ENCODE measurements at regions not wholly inside any gene's neighbourhood (a gene's known extent, or its start where the extent isn't known, plus 50 kb on each side); places are given as distances from the start of the nearest gene placed in this dataset.
"Not testable (repeated sequence)": the region's sequence is repeated elsewhere in the genome, so short reads cannot be mapped to it uniquely, and the experiment has no call there.

DNA sequence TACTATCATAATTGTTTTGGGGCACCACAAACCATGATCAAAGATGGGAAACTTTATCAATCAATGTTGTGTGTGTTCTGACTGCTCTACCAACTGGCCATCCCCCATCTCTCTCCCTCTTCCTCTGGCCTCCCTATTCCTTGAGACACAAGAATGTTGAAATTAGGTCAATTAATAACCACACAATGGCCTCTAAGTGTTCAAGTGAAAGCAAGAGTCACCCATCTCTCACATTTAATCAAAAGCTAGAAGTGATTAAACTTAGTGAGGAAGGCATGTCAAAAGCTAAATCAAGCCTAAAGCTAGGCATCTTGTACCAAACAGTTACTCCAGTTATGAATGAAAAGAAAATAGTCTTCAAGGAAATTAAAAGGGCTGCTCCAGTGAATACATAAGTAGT, 390.3 kb upstream of the NFIA start:
- H3K27me3 ChIP-seq, result no peaks in the 10 kb centered on the region
- TF ChIP-seq POLR2A (IDR thresholded peaks at IDR 0.05) (no peak), CTCF (IDR thresholded peaks at IDR 0.05) (no peak), POLR2AphosphoS5 (IDR thresholded peaks at IDR 0.05) (no peak)
- H3K9me3 ChIP-seq, result peaks cover 0 to 5% of the 10 kb centered on the region in 2 donors

DNA sequence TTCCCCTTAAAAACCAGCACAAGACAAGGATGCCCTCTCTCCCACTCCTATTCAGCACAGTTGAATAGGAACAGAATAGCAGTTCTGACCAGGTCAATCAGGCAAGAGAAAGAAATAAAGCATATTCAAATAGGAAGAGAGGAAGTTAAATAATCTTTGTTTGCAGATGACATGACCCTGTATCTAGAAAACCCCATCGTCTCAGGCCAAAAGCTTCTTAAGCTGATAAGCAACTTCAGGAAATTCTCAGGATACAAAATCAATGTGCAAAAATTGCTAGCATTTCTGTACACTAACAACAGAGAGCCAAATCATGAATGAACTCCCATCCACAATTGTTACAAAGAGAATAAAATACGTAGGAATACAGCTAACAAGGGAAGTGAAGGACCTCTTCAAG, 394.1 kb upstream of the NFIA start:
- H3K27me3 ChIP-seq; H3K4me1 ChIP-seq; H3K4me3 ChIP-seq; DNase-seq (ENCODE audit: low spot score in 2 of 2); H3K9me3 ChIP-seq; H3K27ac ChIP-seq; H3K36me3 ChIP-seq: not testable (repeated sequence)
- intact Hi-C loops (cut with DNase I; ENCODE audit: low total_unique reads), result loop anchor here (5.0 kb wide), 1 partner anchor 264 kb away; no protein-coding TSS in a partner anchor

More for the DNA sequence above, 390.3 kb upstream of the NFIA start:
- H3K4me3 ChIP-seq, result no peak overlapping the region
- no peaks in the 10 kb centered on the region for H3K4me1 ChIP-seq
- no peaks in the 10 kb centered on the region for H3K36me3 ChIP-seq
- DNase-seq (ENCODE audit: low spot score in 2 of 2), result no peak
- intact Hi-C loops (cut with DNase I; ENCODE audit: low total_unique reads), result loop anchor here (10.0 kb wide), 1 partner anchor 653 kb away; no protein-coding TSS in a partner anchor
- no peak overlapping the region for H3K27ac ChIP-seq

DNA sequence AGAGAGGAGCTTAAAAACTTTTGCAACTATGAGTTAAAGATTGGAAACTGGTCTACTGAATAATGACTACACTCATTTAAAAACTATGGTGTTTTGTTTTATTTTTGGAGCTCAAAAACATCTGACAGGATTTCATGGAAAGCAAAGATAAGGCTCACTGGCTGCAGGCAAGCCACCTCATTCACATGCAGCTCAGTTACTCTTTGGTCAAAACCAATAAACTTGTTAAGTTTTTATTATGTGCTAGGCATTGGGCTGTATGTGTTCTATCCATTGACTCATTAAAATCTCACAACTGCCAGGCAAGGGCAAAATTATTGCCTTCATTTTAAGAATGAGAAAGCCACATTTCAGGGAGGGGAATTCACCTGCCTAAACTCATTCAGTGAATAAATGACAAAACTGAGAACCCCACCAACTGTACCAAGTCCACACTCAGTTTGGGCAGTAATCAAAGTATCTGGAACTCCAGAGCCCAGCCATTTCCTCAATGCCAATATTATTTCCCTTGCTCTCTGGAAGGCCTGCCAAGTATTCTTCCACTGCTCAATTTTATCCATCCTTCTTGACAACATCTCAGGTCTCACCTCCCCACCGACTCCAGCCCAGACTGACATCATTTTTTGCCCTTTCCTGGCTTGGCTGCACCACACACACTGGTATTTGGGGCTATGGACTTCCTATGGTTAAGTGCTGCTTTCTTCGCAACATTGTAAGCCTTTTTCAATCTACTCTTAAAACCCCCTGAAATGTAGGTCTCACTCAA, 401.1 kb upstream of the NFIA start:
- Histone ChIP-seq H3K27ac (no peak overlapping the region), H3K4me1 (no peaks in the 10 kb centered on the region), H3K4me3 (no peak overlapping the region), H3K9me3 (no peaks in the 10 kb centered on the region), H3K27me3 (no peaks in the 10 kb centered on the region), H3K36me3 (no peaks in the 10 kb centered on the region)
- no peak for DNase-seq (ENCODE audit: low spot score in 2 of 2)
- intact Hi-C loops (cut with DNase I; ENCODE audit: low total_unique reads), result no loop called here
- TF ChIP-seq POLR2AphosphoS5 (IDR thresholded peaks at IDR 0.05), result no peak
- TF ChIP-seq CTCF (IDR thresholded peaks at IDR 0.05), result no peak
- no peak for TF ChIP-seq POLR2A (IDR thresholded peaks at IDR 0.05)

DNA sequence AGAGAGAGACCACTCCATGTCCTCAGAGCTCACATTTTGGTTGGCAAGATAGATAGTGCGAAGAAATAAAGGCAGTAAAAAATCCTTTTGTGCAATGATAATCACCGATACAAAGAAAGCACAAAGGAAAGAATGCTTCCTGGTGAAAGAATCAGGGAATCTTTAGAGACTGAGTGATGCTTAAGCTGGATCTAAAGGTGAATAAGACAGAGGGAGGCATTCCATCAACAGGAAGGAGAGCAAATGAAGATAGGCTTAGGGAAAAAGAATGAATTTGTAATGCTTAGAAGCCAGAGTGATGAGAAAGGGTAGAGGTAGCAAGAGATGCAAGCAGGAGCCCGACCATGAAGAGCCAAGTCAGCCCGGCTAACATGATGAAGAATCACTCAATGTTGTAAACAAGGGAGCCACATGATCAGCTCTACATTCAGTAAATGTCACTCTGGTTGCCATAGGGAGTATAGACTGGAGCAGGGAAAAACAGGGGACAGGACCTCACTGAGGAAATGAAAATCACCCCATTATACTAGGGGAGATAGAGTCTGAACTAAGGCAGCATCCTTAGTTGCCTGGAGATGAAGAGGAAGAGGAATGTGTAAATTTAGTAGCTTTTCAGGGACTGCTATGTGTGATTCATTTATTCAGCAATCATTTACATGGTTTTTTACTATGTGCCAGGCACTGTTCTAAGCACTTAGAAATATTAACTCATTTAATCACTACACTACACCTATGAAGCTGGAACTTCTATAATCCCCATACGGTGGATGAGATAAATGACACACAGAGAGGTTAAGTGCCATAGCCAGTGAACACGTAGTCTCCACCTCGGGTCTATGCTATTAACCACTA, 402.6 kb upstream of the NFIA start:
- H3K27me3 ChIP-seq, result no peaks in the 10 kb centered on the region
- no peak for DNase-seq (ENCODE audit: low spot score in 2 of 2)
- H3K9me3 ChIP-seq, result no peaks in the 10 kb centered on the region
- H3K4me3 ChIP-seq, result no peak overlapping the region
- TF ChIP-seq CTCF (IDR thresholded peaks at IDR 0.05), result no peak
- TF ChIP-seq POLR2AphosphoS5 (IDR thresholded peaks at IDR 0.05), result no peak
- no peak for TF ChIP-seq POLR2A (IDR thresholded peaks at IDR 0.05)
- no peaks in the 10 kb centered on the region for H3K4me1 ChIP-seq
- no peak overlapping the region for H3K27ac ChIP-seq
- no peaks in the 10 kb centered on the region for H3K36me3 ChIP-seq
- intact Hi-C loops (cut with DNase I; ENCODE audit: low total_unique reads), result no loop called here

- intact Hi-C loops (cut with DNase I; ENCODE audit: low total_unique reads), result no loop called here
- TF ChIP-seq POLR2A (IDR thresholded peaks at IDR 0.05) (no peak), POLR2AphosphoS5 (IDR thresholded peaks at IDR 0.05) (no peak), CTCF (IDR thresholded peaks at IDR 0.05) (no peak)
- Histone ChIP-seq H3K4me1 (no peaks in the 10 kb centered on the region), H3K27ac (no peak overlapping the region), H3K27me3 (no peaks in the 10 kb centered on the region), H3K4me3 (no peak overlapping the region), H3K36me3 (no peaks in the 10 kb centered on the region), H3K9me3 (no peaks in the 10 kb centered on the region)
- no peak for DNase-seq (ENCODE audit: low spot score in 2 of 2)
These were observed 403.6 kb upstream of the NFIA start for GRCh38 chr1:60678802-60679201.

Data from breast epithelium (tissue), 4 donors.